GM19099 (cell line): ENCODE measurements at regions not wholly inside any gene's neighbourhood (a gene's known extent, or its start where the extent isn't known, plus 50 kb on each side); places are given as distances from the start of the nearest gene placed in this dataset.

ENCODE experiments used
- POLR2A ChIP-seq: IDR thresholded peaks from 3 replicates; pipeline ENCODE4 v1.6.1; 2011; ENCODE audit warnings: low read depth; ENCODE audit not compliant: insufficient read length; ENCODE audit errors: extremely low read depth

DNA sequence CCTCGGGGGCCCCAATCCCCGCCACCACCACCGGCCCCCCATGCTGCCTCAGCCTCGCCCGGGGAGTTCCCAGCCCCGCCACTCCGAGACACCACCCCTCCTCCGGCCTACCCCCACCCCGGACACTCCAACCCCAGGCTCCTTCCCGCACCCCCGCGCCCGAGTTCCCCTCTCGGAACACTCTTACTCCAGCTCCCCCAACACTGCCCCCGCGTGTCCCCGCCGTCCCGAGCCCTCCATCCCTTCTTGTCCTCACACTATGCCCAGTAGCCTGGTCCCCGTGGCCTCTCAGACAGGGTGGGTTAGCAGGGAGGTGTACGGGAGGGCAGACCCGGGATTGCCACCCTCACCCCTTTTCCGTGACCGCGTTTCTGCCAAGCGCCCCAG is 276.1 kb downstream of the BCOR start:
- TF ChIP-seq POLR2A, result no peak

DNA sequence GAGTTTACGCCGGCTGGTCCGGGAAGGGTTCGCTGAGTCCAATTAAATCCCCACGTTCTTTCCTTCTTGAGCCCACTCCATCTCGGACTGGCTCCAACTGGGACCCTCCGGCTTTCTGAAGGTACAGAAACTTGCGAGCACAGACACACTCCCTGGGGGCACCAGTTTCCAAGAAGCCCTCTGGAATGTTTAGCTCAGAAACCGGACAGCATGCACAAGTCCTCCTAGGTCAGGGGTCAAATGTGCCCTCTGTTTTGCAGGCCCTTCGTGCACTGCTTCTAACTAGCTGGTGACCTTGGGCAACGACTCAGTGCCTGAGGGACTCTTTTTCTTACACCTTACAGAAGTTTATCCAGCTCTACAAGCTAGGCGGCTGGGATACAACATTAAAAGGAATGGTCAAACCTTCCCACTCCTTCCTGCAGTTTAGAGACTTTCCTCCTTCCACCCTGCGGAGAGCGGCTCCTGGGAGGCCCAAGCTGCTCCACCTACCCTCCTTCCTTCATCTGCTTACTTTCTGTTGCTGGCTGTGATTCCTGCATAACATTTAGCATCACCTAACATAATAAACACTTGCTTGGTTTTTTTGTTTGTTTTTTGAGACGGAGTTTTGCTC is 275.5 kb downstream of the BCOR start:
- TF ChIP-seq POLR2A, result no peak

DNA sequence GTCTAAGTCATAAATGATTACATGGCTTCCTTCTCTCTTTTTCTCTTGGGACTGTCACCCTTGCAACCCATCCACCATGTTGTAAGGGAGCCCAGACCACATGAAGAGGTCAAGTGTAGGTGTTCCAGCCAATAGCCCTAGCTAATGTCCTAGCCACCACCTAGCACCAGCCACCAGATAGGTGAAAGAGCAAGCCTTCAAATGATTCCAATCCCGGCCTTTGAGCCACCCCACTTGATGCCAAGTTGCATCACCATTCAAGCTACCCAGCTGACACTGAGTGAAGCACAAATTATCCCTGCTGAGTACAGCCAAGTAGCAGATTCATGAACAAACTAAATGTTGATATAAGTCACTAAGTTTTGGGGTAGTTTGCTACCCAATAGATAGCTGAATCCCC is 274.3 kb downstream of the BCOR start:
- no peak for TF ChIP-seq POLR2A

DNA sequence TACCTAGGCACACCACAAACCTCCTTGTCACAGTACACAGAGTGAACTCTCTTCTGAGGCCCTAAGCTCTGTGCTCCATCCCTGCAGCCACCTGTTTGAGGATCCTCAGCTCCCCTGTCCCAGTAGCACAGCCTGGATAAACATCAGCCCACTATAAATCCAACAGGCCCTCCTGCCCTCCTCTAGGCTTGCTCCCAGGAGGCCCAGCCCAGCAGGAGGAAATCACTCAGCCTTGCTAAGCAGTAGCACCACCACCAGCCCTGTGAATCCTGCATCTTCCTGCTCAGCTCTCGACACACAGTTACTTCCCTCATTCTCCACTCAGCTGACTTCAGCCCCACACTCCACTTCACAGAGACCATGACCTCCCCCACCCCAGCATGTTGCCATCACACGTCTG is 273.9 kb downstream of the BCOR start:
- no peak for TF ChIP-seq POLR2A

DNA sequence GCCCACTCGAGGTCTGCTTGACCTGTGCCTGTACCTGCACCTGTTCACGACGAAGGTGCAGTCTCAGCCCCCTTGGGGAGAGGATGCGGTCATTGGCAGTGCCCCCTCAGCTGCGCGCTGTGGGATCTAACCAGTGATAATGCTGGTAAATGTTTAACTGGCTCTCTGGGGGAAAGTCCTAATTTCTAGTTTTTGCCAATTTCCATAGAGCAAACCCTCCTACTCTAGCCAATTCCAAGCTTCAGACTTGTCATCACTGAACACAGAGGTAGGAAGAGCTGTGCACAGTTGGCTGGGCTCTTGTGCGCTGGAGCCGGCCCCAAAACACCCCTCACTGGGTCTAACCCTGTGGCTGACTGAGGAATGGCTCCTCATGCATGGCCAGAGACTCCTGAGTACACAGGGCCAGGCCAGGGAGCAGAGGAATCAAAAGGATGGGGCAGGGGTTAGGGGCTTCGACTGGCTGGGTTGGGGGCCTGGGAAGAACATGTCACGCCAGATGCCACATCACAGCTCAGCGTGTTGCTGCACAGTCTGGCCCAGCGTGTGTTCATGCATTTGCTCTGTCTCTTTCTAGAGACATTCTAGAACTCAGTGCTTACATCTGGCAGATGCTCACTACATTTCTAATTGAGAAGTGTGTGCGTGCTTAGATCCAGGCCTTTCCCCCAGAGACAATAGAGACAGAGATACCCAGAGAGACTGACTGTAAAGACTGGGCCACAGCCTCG is 270.8 kb downstream of the BCOR start:
- no peak for TF ChIP-seq POLR2A

DNA sequence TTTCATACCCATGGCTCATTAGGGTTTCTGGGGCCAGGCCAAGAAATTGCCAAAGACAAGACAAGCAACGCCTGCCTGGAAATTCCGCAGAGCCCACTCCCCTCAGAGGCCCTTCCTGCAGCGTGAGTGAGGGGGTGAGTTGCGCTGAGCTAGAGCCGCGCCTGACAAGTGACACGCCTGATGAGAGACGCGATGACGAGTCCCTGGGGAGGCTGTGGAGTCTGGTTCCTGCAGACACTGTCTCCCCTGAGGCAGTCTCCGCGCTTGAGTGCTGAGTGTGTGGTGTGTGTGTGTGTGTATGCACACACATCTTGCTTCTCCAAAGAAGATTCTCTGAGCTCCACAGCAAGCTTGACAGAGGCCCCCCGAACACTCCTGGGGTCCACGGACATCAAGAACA is 269.8 kb downstream of the BCOR start:
- no peak for TF ChIP-seq POLR2A

DNA sequence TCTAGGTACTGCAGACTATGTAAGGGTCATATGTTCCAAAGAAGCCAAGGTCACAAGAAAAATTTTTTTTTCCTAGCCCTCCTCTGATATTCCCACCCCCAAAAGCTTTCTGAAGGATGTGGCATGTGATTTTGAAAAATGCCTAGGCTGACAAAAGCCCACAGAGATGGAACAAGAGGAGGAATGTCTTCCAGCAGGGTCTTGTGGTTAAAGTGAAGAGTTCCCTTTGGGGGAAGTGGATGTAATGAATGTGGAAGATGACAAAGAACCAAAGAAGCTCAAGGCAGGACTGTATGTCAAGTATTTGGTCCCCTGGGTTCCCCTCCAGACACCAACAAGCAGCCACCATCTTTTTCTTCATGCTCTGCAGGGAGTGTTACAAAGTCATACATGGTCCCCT is 268.8 kb downstream of the BCOR start:
- TF ChIP-seq POLR2A, result no peak

DNA sequence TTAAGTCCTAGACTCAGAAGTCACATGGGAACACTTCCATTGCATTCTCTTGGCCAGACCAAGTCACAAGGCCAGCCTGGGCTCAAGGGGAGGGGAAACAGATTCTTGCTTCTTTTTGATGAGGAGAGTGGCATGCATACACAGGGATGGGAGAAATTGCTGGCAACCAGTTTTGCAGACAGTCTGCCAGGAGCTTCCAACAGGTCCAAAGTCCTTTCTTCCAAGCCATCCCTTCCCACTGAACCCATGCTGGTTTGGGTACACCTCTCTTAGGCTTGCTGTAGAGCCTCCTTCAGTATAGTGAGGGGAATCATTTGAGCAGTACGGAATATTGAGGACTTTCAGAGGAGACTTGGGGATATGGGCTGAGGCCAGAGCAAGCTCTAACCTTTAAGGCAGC is 267.8 kb downstream of the BCOR start:
- no peak for TF ChIP-seq POLR2A

DNA sequence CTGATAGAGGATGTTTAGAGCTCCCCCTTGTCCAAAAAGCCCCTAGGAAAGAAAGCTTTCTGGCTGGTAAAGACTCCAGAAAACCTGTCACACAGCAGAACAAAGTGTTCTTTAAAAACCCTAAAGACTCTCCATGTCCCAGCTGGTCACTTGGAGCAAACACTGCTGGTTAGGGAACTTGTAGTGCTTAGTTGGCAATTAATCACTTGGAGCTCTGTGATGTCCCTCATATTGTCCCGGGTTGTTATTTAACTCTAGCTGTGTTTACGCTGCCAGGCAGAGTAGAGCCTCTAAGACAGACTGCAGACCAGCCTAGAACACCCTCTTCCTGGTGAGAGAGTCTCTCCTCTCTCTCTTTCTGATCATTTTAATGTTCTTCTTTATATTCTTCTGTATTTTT is 267.3 kb downstream of the BCOR start:
- no peak for TF ChIP-seq POLR2A

DNA sequence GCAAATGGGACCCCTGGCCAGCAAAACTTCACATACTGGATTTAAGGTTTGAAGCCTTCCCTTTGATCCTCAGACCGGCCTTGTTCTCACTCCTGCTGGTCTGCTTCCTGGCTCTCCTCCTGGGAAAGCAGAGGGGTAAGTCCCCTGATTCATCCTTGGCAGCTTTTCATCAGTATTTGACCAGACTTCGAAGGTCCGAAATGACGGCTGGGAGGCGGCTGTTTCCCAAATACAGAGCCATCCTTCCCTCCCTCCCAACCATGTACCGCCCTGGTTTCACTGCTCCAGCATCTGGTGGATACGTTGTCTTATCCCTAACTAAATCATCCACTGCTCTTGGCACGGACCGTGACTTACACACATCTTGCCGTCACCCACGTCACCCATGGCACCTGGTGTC is 265.5 kb downstream of the BCOR start:
- no peak for TF ChIP-seq POLR2A

DNA sequence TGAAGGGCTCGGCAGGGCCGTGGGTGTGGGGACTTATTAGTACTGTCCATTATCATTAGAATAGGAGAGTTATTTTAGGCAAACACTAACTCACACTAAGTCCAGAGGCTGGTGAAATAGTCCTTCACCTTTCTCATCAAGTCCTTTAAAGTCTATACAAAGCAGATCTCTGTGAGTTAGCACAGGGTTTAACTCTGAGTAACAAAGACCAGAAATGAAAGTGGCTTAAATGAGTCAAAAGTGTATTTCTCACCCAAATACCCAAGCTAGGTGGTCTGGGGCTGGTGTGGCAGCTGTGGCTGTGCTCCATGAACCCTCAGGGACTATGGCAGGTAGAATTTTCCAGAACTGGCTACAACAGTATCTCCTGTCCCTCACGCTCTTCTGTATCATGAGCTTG is 263.2 kb downstream of the BCOR start:
- no peak for TF ChIP-seq POLR2A

DNA sequence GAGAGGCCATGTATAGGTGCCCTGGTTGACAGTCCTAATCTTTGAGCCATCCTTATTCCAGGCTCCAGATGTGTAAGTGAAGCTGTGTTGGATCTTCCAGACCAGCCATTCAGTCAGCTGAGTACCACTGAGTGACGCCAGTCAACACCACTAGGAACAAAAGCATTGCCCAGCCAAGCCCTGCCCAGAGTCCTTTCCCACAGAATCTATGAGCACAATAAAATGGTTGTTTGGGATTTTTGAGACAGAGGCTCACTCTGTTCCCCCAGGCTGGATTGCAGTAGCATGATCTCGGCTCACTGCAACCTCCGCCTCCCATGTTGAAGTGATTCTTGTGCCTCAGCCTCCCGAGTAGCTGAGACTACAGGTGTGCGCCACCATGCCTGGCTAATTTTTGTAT is 262.5 kb downstream of the BCOR start:
- TF ChIP-seq POLR2A, result no peak

DNA sequence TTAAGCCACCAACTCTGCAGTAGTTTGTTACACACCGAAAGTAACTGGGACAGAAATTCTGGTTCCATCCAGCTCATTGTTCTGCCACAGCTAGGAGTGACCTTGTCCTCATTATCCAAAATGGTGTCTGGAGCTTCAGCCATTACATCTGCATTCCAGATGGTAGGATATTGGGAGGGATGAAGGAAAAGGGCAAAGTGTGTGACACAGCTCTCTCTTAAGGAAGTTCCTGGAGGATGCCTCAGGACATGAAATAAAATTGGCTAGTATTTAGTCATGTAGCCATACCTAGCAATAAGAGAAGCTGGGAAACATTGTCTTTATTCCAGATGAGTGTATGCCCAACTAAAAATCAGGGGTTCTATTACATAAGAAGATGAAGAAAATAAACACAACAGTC is 262.0 kb downstream of the BCOR start:
- TF ChIP-seq POLR2A, result no peak

DNA sequence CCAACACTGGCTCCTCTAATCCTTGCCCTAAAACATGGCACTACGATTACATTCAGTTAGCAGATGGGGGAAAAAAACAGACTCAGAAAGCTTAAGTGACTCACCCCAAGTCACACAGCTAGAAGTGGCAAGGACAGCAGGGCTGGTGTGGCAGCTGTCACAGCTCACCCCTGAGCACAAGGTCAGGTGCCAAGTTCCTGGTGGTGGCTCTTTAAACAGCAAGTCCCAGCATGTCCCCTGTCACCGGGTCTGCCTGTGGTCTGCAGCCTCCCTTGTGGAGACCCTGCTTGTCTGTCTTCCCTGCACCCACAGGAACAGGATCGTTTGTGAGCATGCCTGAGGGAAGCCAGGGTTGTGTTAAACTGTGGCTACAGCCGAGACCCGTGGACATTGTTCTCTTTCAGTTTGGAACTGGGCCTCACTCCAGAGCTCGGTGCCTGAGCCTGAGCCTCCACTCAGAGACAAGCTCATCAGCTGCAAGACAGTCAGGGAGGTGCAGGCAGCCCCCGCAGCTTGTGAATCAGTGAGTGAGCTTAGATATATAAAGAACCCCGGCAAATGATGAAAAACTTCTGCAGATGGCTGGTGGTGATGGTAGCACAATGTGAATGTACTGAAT is 260.8 kb downstream of the BCOR start:
- TF ChIP-seq POLR2A, result no peak

DNA sequence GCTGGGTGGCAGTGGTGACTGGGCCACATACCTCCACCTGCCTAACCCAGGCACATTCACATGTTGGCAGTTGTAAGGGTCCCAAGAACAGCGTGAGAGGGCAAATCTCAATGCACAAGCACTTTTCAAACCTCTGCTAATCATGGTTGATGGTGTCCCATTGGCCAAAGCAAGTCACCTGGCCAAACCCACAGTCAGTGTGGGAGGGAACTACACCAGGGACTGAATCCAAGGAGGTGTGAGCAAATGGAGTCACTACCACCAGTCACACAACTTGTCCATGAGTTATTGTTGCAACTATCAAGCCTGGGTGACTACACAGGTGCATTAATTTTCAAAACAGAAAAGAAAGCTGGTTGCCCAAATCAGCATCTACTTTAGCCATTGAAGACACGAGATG is 260.1 kb downstream of the BCOR start:
- TF ChIP-seq POLR2A, result no peak

DNA sequence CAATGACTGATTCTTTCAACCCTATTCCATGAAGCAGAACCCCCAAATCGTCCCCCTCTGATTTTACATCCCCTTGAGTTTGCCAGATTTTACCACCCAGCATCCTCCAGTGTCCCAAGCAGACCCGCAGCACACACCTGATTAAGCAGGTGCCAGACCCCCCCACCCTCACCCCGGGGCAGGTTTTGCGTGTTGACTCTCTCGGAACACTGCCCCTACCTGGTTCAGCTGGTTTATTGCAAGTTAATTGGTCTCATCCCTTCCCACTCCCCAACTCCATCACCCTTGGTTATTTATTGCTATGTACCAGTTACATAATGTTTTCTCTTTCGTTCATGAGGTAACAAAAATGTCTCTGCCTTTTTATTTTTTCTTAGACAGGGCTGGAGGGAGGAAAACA is 258.4 kb downstream of the BCOR start:
- TF ChIP-seq POLR2A, result no peak
